Activated CD4-positive, alpha-beta T cell treated with anti-CD3 and anti-CD28 coated beads, Interleukin-2, amount 50 U/mL, for 24 hours (primary cell): ENCODE measurements at regions not wholly inside any gene's neighbourhood (a gene's known extent, or its start where the extent isn't known, plus 50 kb on each side); places are given as distances from the start of the nearest gene placed in this dataset.
"Not testable (repeated sequence)": the region's sequence is repeated elsewhere in the genome, so short reads cannot be mapped to it uniquely, and the experiment has no call there.

ENCODE experiments used
- DNase-seq, 2 donors: peaks; one replicate each; pipeline ENCODE4 v3.0.0-alpha.2; 2020; ENCODE audit warnings: low read depth in 1 of 2, low spot score in 1 of 2

GRCh38 chr16:88241404-88242311 is 141.1 kb upstream of the ZNF469 start:
- not testable (repeated sequence) for DNase-seq

- DNase-seq = not testable (repeated sequence)
Measured at GRCh38 chr16:88242312-88243295, 140.2 kb upstream of the ZNF469 start.

GRCh38 chr16:88243921-88244320 is 138.8 kb upstream of the ZNF469 start:
- DNase-seq = not testable (repeated sequence)

- not testable (repeated sequence) for DNase-seq
Measured at GRCh38 chr16:88245241-88246081, 137.3 kb upstream of the ZNF469 start.

GRCh38 chr16:88246955-88247582 is 135.7 kb upstream of the ZNF469 start:
- DNase-seq = not testable (repeated sequence)

GRCh38 chr16:88247583-88247966 is 135.2 kb upstream of the ZNF469 start:
- not testable (repeated sequence) for DNase-seq

GRCh38 chr16:88248761-88249160 is 134.0 kb upstream of the ZNF469 start:
- not testable (repeated sequence) for DNase-seq

GRCh38 chr16:88250381-88250780 is 132.4 kb upstream of the ZNF469 start:
- not testable (repeated sequence) for DNase-seq

GRCh38 chr16:88252057-88252794 is 130.5 kb upstream of the ZNF469 start:
- not testable (repeated sequence) for DNase-seq

- DNase-seq = not testable (repeated sequence)
Measured at GRCh38 chr16:88258141-88258540, 124.6 kb upstream of the ZNF469 start.

- not testable (repeated sequence) for DNase-seq
Measured at GRCh38 chr16:88258764-88259525, 123.8 kb upstream of the ZNF469 start.

GRCh38 chr16:88259538-88259937 is 123.2 kb upstream of the ZNF469 start:
- not testable (repeated sequence) for DNase-seq

- not testable (repeated sequence) for DNase-seq
Measured at GRCh38 chr16:88260146-88260545, 122.6 kb upstream of the ZNF469 start.

GRCh38 chr16:88260881-88261665 is 121.7 kb upstream of the ZNF469 start:
- not testable (repeated sequence) for DNase-seq

- not testable (repeated sequence) for DNase-seq
Measured at GRCh38 chr16:88261814-88262605, 120.7 kb upstream of the ZNF469 start.

- DNase-seq = not testable (repeated sequence)
Measured at GRCh38 chr16:88262858-88263563, 119.7 kb upstream of the ZNF469 start.
